HG03520 (cell line): ENCODE measurements at regions not wholly inside any gene's neighbourhood (a gene's known extent, or its start where the extent isn't known, plus 50 kb on each side); places are given as distances from the start of the nearest gene placed in this dataset.
"Not testable (repeated sequence)": the region's sequence is repeated elsewhere in the genome, so short reads cannot be mapped to it uniquely, and the experiment has no call there.

Source experiments
- ATAC-seq: cut with Tn5 transposase; IDR thresholded peaks from one replicate; pipeline ENCODE4 v1.9.1; 2021; ENCODE audit warnings: mild to moderate bottlenecking, moderate library complexity; ENCODE audit not compliant: unreplicated experiment

DNA sequence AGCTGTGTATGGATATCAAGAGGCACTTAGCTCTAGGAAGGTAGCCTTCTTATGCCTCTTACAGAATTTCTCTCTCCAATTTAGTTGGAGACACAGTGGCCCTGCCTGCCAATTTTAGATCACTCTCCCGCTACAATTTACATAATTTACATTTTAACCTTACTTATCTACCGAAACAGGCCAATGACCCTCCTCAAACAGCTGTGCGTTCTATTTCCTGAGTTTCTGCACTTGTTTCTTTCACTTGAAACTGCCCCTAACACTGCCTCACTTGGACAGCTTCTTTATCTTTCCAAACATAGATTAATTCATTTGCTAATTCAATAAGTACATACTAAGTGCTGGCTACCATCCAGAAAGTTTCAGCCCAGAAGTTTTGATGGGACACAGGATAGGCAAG, 52.9 kb upstream of the HDDC2 start:
- ATAC-seq, result no peak

DNA sequence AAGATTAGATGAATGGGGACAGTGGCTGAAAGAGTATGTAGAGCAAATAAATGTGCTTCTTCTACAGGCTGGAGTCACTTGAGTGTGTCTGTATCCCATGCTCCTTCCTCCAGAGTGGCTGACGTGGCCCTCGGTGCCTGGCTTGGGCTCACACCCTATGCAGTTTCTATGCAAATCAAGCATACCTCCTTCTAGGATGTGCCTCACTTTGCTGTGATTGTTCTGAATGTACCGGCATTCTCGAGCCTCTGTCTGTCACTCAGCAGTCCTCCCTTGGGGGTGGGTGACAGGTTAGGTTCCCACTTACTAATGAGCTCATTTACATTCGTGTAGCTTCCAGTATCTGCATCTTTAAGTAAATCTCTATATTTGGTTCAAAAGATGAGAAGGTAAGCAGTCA, 55.1 kb upstream of the HDDC2 start:
- ATAC-seq, result peak; percentile 64

DNA sequence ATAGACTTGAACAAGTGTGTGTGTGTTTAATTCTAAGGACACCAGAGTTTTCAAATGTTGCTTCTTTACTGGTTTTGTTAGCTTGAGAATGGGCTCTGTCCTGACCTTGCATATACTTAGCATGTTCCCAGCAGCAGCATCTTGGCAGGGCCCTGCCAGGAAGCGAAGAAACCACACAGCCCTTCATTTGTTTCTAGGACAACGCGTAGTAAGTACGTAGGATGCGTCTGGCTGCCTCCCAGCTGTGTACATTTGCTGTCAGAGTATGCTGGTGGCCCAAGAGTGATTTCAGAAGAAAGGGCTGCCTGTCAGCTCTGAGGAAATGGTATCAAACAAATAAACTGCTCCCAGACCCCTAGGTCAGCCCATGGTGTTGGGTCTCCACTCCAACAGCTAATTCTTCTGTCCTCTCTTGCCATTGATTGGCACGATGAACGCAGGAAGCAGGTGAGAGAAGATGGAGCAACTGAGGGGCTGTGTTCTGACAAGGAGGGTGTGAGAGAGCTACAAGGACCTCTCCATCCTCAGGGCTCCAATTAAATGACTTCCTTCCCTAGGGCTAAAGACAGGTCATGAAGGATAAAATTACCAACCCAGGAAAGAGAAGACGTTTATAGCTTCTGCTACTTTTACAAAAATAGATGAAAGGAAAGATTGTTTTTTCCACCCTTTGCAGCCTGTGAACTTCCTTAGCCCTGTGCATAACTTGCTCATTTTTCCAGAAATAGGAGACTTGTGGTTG, 55.9 kb upstream of the HDDC2 start:
- peak; percentile 67 for ATAC-seq

DNA sequence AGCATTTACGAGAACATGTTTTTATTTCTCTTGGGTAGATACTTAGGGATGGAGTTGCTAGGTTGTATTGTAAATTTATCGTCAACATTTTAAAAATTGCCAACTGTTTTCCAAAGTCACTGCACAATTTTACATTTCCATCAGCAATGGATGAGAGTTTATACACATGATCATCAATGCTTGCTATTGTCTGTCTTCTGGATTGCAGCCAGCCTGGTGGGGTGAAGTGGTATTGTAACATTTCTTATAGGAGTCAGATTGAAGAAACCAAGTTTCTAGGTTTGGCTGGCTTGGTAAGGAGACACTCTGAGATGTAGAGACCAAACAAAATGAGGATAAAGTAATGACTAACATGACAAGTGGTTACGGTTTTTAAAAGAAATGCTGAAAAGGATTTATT, 57.1 kb upstream of the HDDC2 start:
- ATAC-seq, result no peak

DNA sequence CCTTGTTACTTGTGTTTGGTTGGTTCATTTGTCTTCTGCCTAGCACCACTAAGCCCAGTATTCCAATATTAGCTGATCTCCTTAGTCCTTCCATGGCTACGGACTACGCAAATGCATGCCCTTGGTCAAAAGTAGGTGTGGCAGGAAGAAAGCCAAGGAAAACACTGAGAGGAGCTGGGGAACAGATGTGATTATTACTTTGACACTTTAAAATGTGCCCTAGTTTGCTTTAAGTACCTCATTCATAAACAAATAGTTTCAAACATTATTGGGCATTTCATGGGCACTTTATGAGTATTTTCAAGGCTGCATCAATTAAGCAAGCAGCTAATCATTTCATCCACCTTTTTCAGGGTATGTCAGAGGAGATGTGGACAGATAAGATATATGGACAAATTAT, 60.1 kb upstream of the HDDC2 start:
- no peak for ATAC-seq

DNA sequence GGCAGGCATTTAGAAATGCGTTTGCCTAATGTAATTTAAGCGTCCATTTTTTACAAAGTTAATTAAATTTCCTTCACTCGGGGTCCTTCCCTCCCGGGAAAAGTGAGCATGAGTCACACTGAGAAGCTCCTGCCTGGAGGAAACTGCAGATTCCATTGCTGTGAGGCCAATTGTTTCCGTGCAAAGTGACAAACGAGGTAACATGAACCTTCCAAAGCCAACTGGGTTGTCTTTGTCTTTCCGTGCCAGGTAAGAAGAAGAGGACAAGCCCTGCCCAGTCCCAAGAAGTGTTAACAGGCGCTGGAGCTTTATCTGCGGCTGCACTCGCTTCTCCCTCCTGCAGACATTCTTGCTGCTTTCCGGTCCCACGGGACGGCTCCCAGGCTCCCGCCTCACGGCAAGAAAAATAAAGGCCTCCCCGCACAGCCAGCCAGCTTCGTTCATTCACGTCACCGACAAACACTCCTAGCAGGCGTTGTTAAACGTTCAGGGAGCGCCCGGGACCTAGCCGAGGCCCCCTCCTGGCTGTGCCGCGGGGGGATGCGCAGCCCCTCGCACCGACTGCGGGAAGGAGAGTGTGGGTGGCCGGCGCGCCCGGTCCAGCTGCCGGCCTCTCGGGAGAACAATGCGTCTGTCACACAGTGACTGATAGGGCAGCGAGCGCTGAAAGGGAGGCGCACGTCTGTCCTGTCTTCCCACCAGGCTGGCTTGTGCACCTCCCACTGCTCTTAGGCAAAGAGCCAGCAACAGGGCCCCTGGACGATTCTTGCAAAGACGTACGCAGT, 61.5 kb upstream of the HDDC2 start:
- ATAC-seq, result no peak

DNA sequence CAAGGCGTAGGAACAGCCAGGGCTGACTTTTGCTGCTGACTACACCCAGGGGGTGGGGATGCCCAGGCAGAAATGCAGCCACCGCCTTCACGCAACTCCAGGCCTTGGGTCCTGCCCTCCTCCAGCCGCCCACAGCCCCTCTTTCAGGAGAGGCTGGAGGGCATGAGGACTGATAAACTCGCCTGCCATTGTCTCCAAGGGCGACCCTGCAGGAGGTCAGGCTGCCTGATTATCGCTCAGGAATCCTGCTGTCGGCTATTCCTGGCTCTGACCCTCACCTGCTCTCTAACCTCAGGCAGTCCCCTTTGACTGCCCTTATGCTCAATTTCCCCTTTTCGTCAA, 62.0 kb upstream of the HDDC2 start:
- no peak for ATAC-seq

DNA sequence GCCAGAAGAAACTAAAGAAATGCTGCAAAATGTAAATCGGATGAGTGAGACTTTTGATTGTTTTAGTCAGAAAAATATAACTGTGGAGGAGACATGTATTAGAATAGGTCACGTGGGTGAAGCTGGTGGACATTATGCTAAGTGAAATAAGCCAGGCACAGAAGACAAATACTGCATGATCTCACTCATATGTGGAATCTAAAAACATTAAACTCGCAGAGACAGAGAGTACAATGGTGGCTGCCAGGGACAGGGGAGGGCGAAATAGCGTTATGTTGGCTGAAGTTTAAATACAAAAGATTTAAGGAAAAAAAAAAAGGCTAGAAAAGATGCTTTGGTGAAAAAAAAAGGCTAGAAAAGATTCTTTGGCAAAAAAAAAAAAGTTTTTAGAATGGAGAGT, 63.5 kb upstream of the HDDC2 start:
- ATAC-seq, result no peak

DNA sequence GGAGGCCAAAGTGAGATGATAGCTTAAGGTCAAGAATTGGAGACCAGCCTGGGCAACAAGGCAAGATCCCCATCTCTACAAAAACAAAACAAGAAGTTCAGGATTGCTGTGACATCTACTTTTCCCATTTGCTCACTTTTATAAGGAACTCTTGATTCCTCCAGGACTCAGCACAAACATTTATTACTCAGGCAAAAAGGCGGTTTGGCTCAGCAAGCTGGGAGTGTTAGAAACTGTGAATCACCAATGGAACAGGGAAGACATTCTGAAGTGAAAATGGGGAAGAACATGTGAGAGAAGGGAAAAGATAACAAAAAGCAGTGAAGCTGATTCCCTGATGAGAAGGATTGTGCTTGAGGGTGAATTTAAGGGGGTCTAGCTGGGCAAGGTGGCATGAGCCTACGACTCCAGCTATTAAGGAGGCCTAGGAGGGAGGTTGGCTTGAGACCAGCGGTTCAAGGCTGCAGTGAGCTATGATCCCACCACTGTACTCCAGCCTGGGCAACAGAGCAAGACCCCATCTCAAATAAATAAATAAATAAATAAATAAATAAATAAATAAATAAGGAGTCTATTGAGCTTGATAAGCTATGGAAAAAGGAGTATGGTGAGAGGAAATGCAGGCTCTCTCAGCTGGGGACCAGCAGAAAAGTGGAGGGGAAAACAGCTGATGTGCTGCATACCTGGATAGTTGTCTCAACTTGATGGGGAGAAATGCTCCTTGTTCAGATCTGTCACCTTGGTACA, 65.4 kb upstream of the HDDC2 start:
- ATAC-seq, result no peak

DNA sequence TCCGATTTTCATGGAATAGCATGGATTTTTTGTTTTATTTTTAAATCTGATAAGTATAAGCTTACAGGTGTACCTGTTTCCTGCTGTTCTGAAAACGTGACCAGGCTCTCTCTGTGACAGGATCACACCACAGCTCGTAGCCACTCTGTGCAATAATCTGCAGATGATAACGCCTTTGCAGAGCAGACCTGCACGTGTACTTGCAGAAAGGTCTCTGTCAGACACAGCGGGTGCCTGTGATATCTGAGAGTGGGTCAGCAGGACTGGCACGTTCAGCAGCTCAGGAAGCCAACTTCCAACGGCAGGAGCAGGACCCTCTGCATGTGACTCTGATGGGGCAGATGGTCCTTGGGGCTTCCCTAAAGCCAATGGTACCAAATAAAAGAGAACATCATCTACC, 68.6 kb upstream of the HDDC2 start:
- ATAC-seq, result no peak

DNA sequence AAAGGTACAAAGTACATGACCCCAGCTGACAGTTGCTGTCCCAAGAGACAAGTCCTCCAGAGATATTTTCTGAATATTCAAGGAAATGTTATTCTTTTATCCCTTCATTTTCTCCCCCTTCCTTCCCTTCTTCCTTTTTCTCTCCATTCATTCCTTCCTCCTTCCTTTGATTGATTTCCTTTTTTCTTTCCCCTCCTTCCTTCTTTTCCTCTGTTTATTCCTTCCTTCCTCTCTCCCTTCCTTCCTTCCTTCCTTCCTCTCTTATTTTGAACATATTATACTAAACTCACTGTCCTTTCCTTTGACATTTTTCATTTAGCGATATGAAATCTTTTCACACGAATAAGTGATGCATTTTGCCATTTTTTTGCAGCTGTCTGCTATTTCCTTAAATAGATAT, 73.2 kb upstream of the HDDC2 start:
- ATAC-seq, result no peak

DNA sequence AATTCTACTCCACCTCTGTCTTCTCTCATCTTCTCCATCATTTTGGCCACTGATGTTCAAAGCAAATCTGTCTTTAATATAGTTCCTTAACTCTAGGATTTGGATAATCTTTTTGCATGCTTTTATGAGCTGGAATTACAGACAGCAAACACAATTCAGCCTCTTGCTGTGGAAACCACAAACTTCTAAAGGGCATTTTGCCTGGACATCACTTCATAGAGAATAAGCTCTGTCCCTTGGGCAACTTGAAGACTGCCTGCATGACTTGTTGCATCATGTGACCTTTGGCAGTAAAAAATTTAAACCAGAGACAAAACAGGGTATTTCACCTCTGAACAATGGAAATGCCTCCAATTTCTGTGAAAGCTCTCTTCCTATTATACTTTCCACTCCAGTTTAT, 74.1 kb upstream of the HDDC2 start:
- no peak for ATAC-seq

DNA sequence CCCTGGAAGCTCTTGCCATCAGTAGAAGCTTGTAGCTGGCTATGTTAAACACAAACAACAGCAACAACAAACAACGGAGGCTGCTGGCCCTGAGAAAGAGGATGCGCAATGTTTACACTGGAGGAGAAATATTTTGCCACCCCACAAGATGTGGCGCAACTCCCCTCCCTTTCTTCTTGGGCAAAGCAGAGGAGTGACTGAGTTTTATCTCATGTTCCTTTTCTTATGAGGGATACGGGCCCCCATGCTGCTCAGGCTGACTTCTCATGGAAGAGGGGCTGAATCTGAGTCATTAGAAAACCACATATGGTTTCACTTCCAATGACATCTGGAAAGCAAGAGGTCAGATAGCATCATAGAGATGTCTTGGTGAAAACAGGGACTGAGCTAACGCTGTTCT, 75.9 kb upstream of the HDDC2 start:
- ATAC-seq, result no peak

DNA sequence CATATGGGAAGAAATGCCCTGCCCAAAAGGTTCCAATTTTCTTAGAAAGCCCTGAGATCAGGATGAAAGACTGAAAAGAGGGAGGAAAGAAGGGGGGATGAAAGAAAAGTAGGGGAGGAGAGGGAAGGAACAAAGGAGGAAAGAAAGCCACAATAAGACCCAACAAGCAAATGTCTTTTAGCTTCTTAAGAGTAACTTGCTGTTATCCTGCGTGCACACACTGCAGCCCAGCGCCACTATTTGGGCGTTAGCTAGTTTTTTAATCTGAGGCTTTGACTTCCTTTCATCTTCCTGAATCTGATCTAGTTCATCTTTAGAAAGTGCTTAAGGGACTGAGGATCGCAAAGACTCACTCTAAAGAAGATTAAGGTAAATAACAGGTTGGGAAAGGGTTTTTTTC, 77.4 kb upstream of the HDDC2 start:
- ATAC-seq, result no peak

DNA sequence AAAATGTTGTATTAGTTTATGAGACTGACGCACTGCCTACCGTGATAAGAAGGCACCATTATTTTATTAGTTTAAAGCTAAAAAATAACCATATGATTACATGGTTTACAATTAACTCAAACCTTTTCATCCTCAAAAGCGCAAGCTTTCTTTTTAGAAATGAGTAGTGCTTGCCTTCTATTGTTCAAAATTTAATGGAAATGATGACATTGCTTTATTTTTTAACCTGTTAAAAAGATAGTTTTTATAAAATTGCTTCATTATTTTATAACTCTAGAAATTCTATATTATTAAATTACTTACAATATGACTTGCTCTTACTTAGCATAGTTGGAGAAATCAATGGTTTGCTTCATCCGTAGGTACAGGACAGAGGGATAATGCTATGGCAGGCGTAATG, 78.7 kb upstream of the HDDC2 start:
- ATAC-seq, result no peak

DNA sequence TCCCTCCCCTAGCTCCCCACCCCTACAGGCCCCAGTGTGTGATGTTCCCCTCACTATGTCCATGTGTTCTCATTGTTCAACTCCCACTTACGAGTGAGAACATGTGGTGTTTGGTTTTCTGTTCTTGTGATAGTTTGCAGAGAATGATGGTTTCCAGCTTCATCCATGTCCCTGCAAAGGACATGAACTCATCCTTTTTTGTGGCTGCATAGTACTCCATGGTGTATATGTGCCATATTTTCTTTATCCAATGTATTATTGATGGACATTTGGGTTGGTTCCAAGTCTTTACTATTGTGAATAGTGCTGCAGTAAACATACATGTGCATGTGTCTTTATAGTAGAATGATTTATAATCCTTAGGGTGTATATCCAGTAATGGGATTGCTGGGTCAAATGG, 84.6 kb upstream of the HDDC2 start:
- not testable (repeated sequence) for ATAC-seq

DNA sequence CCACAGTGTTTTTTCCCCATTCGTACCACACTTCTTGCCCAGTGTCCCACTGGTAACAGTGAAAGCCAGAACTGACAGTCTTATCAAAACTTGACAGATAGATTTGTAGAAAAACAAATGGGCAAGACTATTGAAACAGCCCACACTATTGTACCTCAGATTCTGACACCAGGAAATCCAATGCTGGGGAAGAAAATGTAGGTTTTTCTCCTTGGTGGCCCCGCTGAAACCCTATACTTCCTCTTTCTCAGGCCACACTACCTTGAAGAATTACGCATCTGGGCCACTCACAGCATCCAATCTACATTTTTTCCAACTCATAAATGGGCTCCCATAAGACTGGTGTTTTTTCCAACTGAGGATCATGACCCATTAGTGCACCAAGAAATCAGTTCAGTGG, 90.9 kb upstream of the HDDC2 start:
- ATAC-seq, result peak; percentile 78

DNA sequence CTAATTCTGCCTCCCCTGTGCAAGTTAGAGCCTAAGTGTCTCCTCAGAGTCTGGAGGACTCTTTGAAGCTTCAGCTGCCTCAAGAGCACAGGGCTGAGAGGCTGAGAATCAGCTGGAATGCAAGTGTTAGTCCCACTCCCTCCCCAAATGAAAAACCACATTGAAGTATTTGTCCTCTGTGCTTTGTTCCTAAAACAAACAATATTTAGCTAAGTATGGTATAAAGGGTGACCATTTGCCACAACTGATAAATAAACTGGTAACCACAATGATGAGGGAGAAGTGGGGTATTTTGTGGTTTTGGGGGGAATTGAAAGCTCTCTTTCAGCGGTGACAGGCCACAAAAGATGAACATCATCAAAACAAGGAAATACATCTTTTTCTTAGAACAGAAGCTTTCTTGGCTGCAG, 91.7 kb upstream of the HDDC2 start:
- ATAC-seq, result peak; percentile 47

DNA sequence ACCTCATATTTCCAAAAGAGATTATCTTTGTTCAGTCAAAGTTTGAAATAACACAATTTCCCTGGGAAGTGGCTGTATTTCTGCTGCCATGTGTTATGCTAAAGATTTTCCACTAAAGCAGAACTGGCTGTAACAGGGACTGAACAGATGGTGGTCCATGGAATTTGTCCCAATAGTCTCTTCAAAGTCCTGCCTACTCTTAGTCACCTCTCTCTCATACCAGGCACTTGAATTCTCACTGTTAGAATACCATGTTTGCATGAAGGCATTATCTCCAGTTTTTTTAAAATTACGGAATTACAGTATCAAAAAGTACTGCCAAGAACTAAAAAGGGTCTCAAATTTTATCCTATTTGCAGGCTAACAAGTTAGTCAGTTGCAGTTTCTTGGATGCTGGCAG, 105.0 kb upstream of the HDDC2 start:
- ATAC-seq, result no peak

DNA sequence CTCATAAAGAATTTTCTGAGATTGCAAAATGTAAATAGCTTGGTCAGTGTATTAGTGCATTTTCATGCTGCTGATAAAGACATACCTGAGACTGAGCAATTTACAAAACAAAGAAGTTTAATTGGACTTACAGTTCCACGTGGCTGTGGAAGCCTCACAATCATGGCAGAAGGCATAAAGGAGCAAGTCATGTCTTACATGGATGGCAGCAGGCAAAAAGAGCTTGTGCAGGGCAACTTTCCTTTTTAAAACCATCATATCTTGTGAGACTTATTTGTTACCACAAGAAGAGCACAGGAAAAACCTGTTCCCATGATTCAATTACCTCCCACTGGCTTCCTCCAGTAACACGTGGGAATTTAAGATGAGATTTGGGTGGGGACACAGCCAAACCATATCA, 112.7 kb upstream of the HDDC2 start:
- ATAC-seq, result no peak

DNA sequence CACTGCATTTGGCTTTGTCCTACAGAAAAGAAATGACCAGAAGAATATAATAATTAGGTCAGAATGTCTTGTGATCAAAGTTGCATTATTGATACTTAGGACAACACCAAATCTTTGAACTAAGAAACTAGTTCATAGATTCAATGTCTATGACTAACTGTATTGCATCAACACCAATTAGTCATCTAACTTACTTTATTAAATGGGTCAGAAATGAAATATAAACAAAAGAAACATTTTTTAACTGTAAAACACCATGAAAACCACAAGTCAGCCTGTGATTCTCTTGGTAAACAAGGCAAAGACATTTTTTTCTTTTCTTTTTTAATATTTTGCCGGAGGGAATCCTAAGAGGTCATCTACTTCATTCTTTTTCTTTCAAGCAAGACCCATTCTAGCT, 114.1 kb upstream of the HDDC2 start:
- no peak for ATAC-seq

DNA sequence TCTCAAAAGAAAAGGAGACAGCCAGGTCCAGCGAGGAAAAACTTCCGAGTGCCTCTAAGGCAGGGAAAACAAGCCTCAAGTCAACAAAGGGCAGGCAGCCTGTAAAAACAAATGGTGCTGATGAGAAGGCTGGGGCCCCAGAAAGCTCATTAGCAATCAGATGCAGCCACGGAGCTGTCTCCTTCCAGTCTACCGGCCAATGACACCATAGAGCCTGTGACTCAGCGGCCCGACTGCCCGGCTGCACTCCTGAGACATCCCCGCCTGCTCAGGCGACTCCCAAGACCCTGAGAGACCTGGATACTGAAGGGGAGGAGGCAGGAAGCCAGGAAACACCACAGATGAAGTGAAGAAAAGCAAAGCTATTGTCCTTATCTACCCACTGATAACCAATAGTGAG, 120.1 kb upstream of the HDDC2 start:
- ATAC-seq, result no peak
